ENCODE measurements at regions not wholly inside any gene's neighbourhood (a gene's known extent, or its start where the extent isn't known, plus 50 kb on each side); places are given as distances from the start of the nearest gene placed in this dataset.

GRCh38 chr2:12498704-12499103 is 218.0 kb upstream of the TRIB2 start:
- no peaks in the 10 kb centered on the region for H3K9me3 ChIP-seq
- no peak for DNase-seq
- TF ChIP-seq CTCF (IDR thresholded peaks at IDR 0.05; ENCODE audit: low read depth, low read length): no peak
- H3K27me3 ChIP-seq: no peaks in the 10 kb centered on the region
- H3K36me3 ChIP-seq: no peaks in the 10 kb centered on the region
- no peak overlapping the region for H3K4me3 ChIP-seq (ENCODE audit: low read depth, low read length)
- H3K4me1 ChIP-seq: no peaks in the 10 kb centered on the region

GRCh38 chr2:12500899-12501298 is 215.8 kb upstream of the TRIB2 start:
- Histone ChIP-seq H3K27me3 (no peaks in the 10 kb centered on the region), H3K4me3 (ENCODE audit: low read depth, low read length) (no peak overlapping the region), H3K36me3 (no peaks in the 10 kb centered on the region), H3K9me3 (no peaks in the 10 kb centered on the region), H3K4me1 (no peaks in the 10 kb centered on the region)
- no peak for DNase-seq
- TF ChIP-seq CTCF (IDR thresholded peaks at IDR 0.05; ENCODE audit: low read depth, low read length): no peak

GRCh38 chr2:12501469-12502158 is 215.1 kb upstream of the TRIB2 start:
- Histone ChIP-seq H3K9me3 (no peaks in the 10 kb centered on the region), H3K4me3 (ENCODE audit: low read depth, low read length) (no peak overlapping the region), H3K36me3 (no peaks in the 10 kb centered on the region), H3K27me3 (no peaks in the 10 kb centered on the region), H3K4me1 (no peaks in the 10 kb centered on the region)
- DNase-seq: no peak
- no peak for TF ChIP-seq CTCF (IDR thresholded peaks at IDR 0.05; ENCODE audit: low read depth, low read length)

- peaks cover 8% of the 10 kb centered on the region; the same call in 1 of the 2 replicates for H3K4me1 ChIP-seq
- H3K27me3 ChIP-seq: no peaks in the 10 kb centered on the region
- no peaks in the 10 kb centered on the region for H3K36me3 ChIP-seq
- no peak for DNase-seq
- no peak overlapping the region for H3K4me3 ChIP-seq (ENCODE audit: low read depth, low read length)
- TF ChIP-seq CTCF (IDR thresholded peaks at IDR 0.05; ENCODE audit: low read depth, low read length): no peak
- no peaks in the 10 kb centered on the region for H3K9me3 ChIP-seq
Measured at GRCh38 chr2:12502759-12503158, 214.0 kb upstream of the TRIB2 start.

- no peak for DNase-seq
- H3K4me1 ChIP-seq: peaks cover 10% of the 10 kb centered on the region; the same call in 1 of the 2 replicates
- TF ChIP-seq CTCF (IDR thresholded peaks at IDR 0.05; ENCODE audit: low read depth, low read length): no peak
Measured at GRCh38 chr2:12504443-12504842, 212.3 kb upstream of the TRIB2 start.

GRCh38 chr2:12506846-12507245 is 209.9 kb upstream of the TRIB2 start:
- Histone ChIP-seq H3K27me3 (no peaks in the 10 kb centered on the region), H3K36me3 (no peaks in the 10 kb centered on the region), H3K4me1 (peaks cover 10% of the 10 kb centered on the region; the same call in 1 of the 2 replicates), H3K4me3 (ENCODE audit: low read depth, low read length) (no peak overlapping the region), H3K9me3 (no peaks in the 10 kb centered on the region)
- TF ChIP-seq CTCF (IDR thresholded peaks at IDR 0.05; ENCODE audit: low read depth, low read length): no peak
- no peak for DNase-seq

More at GRCh38 chr2:12504443-12504842, 212.3 kb upstream of the TRIB2 start:
- no peaks in the 10 kb centered on the region for H3K9me3 ChIP-seq
- H3K4me3 ChIP-seq (ENCODE audit: low read depth, low read length): no peak overlapping the region
- H3K36me3 ChIP-seq: no peaks in the 10 kb centered on the region
- H3K27me3 ChIP-seq: no peaks in the 10 kb centered on the region

Measured in BE2C (cell line).